CD4-positive, alpha-beta T cell (primary cell): ENCODE measurements at regions not wholly inside any gene's neighbourhood (a gene's known extent, or its start where the extent isn't known, plus 50 kb on each side); places are given as distances from the start of the nearest gene placed in this dataset.

Experiments used
- ATAC-seq: fragments of 200-7000 bp; cut with Tn5 transposase; one replicate; pipeline ENCODE4 v1.10.0; 2022; ENCODE audit warnings: mild to moderate bottlenecking; ENCODE audit not compliant: poor library complexity
- CTCF ChIA-PET: fragments of 350-600 bp; sonication (Branson Sonifier 250); formaldehyde crosslinking; loops from one replicate; lab custom pipeline; 2021; ENCODE audit warnings: antibody characterized with exemption, inconsistent platforms; lab: Charles Lee
- POLR2A ChIA-PET: fragments of 350-600 bp; sonication (Branson Sonifier 250); formaldehyde crosslinking; loops from one replicate; lab custom pipeline; 2021; ENCODE audit warnings: antibody characterized with exemption, inconsistent platforms; lab: Charles Lee
- DNase-seq, 14 experiments: peaks; one replicate each; pipeline ENCODE4 v3.0.0-alpha.2; 2013 to 2020; ENCODE audit warnings: mixed read lengths in 2 of 14
- H3K27ac ChIP-seq, 2 donors: one replicate each; pipeline versions ENCODE4 v1.5.1 to v1.7.0; 2013; ENCODE audit warnings: low read length in 2 of 2, low read depth in 1 of 2, mild to moderate bottlenecking in 1 of 2
- H3K27me3 ChIP-seq, 2 experiments: 1 replicate in 1 of 2; 2 replicates in 1 of 2; pipeline versions ENCODE4 v1.6.1 to v1.7.0; 2013; ENCODE audit warnings: low read length in 2 of 2, control low read depth in 1 of 2, mild to moderate bottlenecking in 1 of 2, moderate library complexity in 1 of 2; ENCODE audit not compliant: insufficient read depth in 2 of 2, control insufficient read depth in 1 of 2
- H3K36me3 ChIP-seq: one replicate; pipeline ENCODE4 v1.6.1; 2013; ENCODE audit warnings: low read length, control low read depth; ENCODE audit not compliant: insufficient read depth
- H3K4me1 ChIP-seq: one replicate; pipeline ENCODE4 v1.6.1; 2013; ENCODE audit warnings: low read length, control low read depth; ENCODE audit not compliant: insufficient read depth
- H3K4me3 ChIP-seq: one replicate; pipeline ENCODE4 v1.5.1; 2013; ENCODE audit warnings: mild to moderate bottlenecking, low read length, moderate library complexity
- H3K9me3 ChIP-seq, 2 experiments: 1 replicate in 1 of 2; 2 replicates in 1 of 2; pipeline versions ENCODE4 v1.6.1 to v1.7.0; 2013; ENCODE audit warnings: low read length in 2 of 2, mild to moderate bottlenecking in 2 of 2, control low read depth in 1 of 2, moderate library complexity in 1 of 2; ENCODE audit not compliant: control insufficient read depth in 1 of 2, insufficient read depth in 1 of 2
- H3K27ac Mint-ChIP-seq: one replicate; pipeline ENCODE4 v1.8.0; 2020; ENCODE audit warnings: mixed read lengths
- H3K27me3 Mint-ChIP-seq: one replicate; pipeline ENCODE4 v1.8.0; 2021; ENCODE audit warnings: mixed read lengths
- H3K36me3 Mint-ChIP-seq: one replicate; pipeline ENCODE4 v1.8.0; 2021; ENCODE audit warnings: low read depth, mixed read lengths
- H3K4me1 Mint-ChIP-seq: one replicate; pipeline ENCODE4 v1.8.0; 2021; ENCODE audit warnings: low read depth, mixed read lengths
- H3K4me3 Mint-ChIP-seq: one replicate; pipeline ENCODE4 v1.8.0; 2020; ENCODE audit warnings: mild to moderate bottlenecking, mixed read lengths
- H3K9me3 Mint-ChIP-seq: one replicate; pipeline ENCODE4 v1.8.0; 2020; ENCODE audit warnings: mixed read lengths
- intact Hi-C, 2 experiments: fragments of 100-400 bp; cut with DNase I in 1 of 2; cut with micrococcal nuclease in 1 of 2; formaldehyde crosslinking; loops; one replicate each; pipeline versions ENCODE4 v1.15.1 to v1.9.0; 2023 to 2025; cut with DNase I, micrococcal nuclease
- TF ChIP-seq, protein P1 (sequence below): fragments of 200-600 bp; IDR thresholded peaks from one replicate; pipeline ENCODE4 v1.8.0; 2022; ENCODE audit warnings: antibody characterized with exemption, mild to moderate bottlenecking

DNA sequence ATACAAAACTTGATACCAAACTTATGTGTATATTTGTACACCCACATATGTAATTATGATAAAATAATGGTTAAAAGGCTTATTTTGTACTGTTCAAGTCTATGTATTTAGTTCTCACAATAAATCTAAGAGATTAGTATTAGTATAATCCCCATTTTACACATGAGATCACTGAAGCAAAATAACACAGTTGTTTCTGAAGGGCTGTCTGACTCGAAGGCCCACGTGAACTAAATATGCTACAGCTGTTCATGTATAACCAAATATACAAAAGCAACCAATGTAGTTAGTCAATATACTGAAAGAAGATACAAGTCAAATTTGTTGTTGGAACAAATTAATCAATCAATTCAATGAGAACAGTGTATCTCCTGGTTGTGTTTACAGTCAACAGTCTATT lies 959.2 kb downstream of the EPHA7 start:
- Mint-ChIP-seq H3K36me3 (no peaks in the 10 kb centered on the region), H3K27ac (no peak overlapping the region), H3K27me3 (no peaks in the 10 kb centered on the region), H3K4me1 (no peaks in the 10 kb centered on the region), H3K9me3 (peaks cover 4% of the 10 kb centered on the region), H3K4me3 (no peak overlapping the region)
- ATAC-seq: no peak
- ChIA-PET POLR2A (no interaction called here), CTCF (no interaction called here)
- Histone ChIP-seq H3K27ac (no peak overlapping the region), H3K4me3 (no peak overlapping the region), H3K36me3 (no peaks in the 10 kb centered on the region), H3K9me3 (peaks cover 0 to 5% of the 10 kb centered on the region in 2 experiments), H3K27me3 (no peaks in the 10 kb centered on the region), H3K4me1 (no peaks in the 10 kb centered on the region)
- TF ChIP-seq, protein P1, sequence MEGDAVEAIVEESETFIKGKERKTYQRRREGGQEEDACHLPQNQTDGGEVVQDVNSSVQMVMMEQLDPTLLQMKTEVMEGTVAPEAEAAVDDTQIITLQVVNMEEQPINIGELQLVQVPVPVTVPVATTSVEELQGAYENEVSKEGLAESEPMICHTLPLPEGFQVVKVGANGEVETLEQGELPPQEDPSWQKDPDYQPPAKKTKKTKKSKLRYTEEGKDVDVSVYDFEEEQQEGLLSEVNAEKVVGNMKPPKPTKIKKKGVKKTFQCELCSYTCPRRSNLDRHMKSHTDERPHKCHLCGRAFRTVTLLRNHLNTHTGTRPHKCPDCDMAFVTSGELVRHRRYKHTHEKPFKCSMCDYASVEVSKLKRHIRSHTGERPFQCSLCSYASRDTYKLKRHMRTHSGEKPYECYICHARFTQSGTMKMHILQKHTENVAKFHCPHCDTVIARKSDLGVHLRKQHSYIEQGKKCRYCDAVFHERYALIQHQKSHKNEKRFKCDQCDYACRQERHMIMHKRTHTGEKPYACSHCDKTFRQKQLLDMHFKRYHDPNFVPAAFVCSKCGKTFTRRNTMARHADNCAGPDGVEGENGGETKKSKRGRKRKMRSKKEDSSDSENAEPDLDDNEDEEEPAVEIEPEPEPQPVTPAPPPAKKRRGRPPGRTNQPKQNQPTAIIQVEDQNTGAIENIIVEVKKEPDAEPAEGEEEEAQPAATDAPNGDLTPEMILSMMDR: no peak
- intact Hi-C loops: no loop called here
- DNase-seq: no peak

DNA sequence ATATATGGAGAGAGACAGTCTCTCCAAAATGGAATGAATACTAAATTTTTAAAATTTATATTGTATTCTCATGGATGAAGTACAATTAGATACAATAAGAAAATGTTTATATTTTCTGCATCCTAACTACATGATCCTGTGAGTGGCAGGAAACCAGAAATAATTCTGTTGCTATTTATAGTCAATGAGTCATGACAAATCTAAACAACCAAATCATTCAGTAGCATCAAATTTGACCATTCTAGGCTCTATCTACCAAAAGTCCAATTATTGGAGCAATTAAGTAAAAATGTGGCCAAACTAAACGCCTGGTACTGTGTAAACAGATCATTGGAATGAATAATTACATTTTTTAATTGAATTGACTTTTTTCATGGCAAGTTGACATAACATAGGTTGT lies 959.8 kb downstream of the EPHA7 start:
- H3K4me1 Mint-ChIP-seq: no peaks in the 10 kb centered on the region
- no peak overlapping the region for H3K4me3 Mint-ChIP-seq
- ChIA-PET POLR2A (no interaction called here), CTCF (no interaction called here)
- no peaks in the 10 kb centered on the region for H3K36me3 ChIP-seq
- peaks cover 3% of the 10 kb centered on the region for H3K9me3 Mint-ChIP-seq
- H3K4me1 ChIP-seq: no peaks in the 10 kb centered on the region
- intact Hi-C loops: no loop called here
- ATAC-seq (no peak), DNase-seq (no peak)
- no peaks in the 10 kb centered on the region for H3K36me3 Mint-ChIP-seq
- TF ChIP-seq, protein P1: no peak
- H3K27me3 Mint-ChIP-seq: no peaks in the 10 kb centered on the region
- no peak overlapping the region for H3K4me3 ChIP-seq
- H3K27ac ChIP-seq: no peak overlapping the region
- peaks cover 0 to 5% of the 10 kb centered on the region in 2 experiments for H3K9me3 ChIP-seq
- H3K27me3 ChIP-seq: no peaks in the 10 kb centered on the region
- H3K27ac Mint-ChIP-seq: no peak overlapping the region

DNA sequence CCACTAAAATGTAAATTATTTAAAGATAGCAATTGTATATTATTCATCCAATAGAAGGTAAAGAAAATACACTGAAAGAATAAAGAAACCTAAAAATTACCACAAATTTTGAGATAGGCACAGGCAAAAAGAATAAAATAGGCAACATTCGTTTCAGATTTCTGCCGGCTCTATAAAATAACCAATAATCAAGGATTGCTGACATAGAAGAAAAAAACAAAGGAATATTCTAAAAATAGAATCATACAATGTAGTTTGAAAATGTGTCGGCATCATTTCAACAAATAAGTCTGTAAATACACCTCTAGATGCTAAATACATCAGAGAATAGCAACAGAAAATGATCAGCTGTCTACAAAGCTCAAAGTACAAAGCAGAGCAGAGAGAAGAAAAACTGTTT lies 973.3 kb downstream of the EPHA7 start:
- H3K27me3 ChIP-seq: no peaks in the 10 kb centered on the region

More for the DNA sequence above, 973.3 kb downstream of the EPHA7 start:
- H3K36me3 ChIP-seq: no peaks in the 10 kb centered on the region
- intact Hi-C loops: no loop called here
- no peak overlapping the region for H3K4me3 Mint-ChIP-seq
- H3K4me3 ChIP-seq: no peak overlapping the region
- H3K27ac ChIP-seq: no peak overlapping the region
- H3K9me3 Mint-ChIP-seq: peaks cover 3% of the 10 kb centered on the region
- DNase-seq (no peak), ATAC-seq (no peak)
- no peaks in the 10 kb centered on the region for H3K4me1 ChIP-seq
- H3K9me3 ChIP-seq: peaks cover 0 to 3% of the 10 kb centered on the region in 2 experiments
- H3K27ac Mint-ChIP-seq: no peak overlapping the region
- CTCF ChIA-PET: no interaction called here
- H3K27me3 Mint-ChIP-seq: no peaks in the 10 kb centered on the region
- POLR2A ChIA-PET: no interaction called here
- no peaks in the 10 kb centered on the region for H3K36me3 Mint-ChIP-seq
- TF ChIP-seq, protein P1: no peak
- H3K4me1 Mint-ChIP-seq: no peaks in the 10 kb centered on the region
